ENCODE measurements at regions not wholly inside any gene's neighbourhood (a gene's known extent, or its start where the extent isn't known, plus 50 kb on each side); places are given as distances from the start of the nearest gene placed in this dataset.

- TF ChIP-seq EZH2 (optimal IDR thresholded peaks at IDR 0.05; ENCODE audit: low read depth, low read length) (no peak), CTCF (IDR thresholded peaks at IDR 0.05; ENCODE audit: low read length) (no peak)
Measured at GRCh38 chr10:42454313-42454712, 184.1 kb downstream of the ZNF33B start.

Measured in MM.1S (cell line).